Mesodermal cell (in vitro differentiated cells): ENCODE measurements at regions not wholly inside any gene's neighbourhood (a gene's known extent, or its start where the extent isn't known, plus 50 kb on each side); places are given as distances from the start of the nearest gene placed in this dataset.

Experiments
- H3K27ac ChIP-seq: 2 replicates; pipeline ENCODE4 v1.7.0; 2013; ENCODE audit warnings: mild to moderate bottlenecking, low read depth, low read length, moderate library complexity; ENCODE audit not compliant: severe bottlenecking
- H3K36me3 ChIP-seq: 2 replicates; pipeline ENCODE4 v1.7.1; 2013; ENCODE audit warnings: mild to moderate bottlenecking, low read length, moderate library complexity; ENCODE audit not compliant: control insufficient read depth, insufficient read depth
- H3K4me1 ChIP-seq: one replicate; pipeline ENCODE4 v1.7.1; 2013; ENCODE audit warnings: mild to moderate bottlenecking, low read length; ENCODE audit not compliant: insufficient read depth, control insufficient read depth, poor library complexity, severe bottlenecking
- H3K4me3 ChIP-seq: 2 replicates; pipeline ENCODE4 v1.7.0; 2013; ENCODE audit warnings: low read length, control low read depth, mild to moderate bottlenecking; ENCODE audit not compliant: insufficient read depth, poor library complexity, severe bottlenecking; ENCODE audit errors: extremely low read depth
- H3K9me3 ChIP-seq: 2 replicates; pipeline ENCODE4 v1.7.1; 2013; ENCODE audit warnings: mild to moderate bottlenecking, low read length, moderate library complexity; ENCODE audit not compliant: control insufficient read depth
- WGBS, 2 experiments: methylation state at CpG; one replicate each; pipeline ENCODE4 v1.1.5; 2013; ENCODE audit warnings: missing lambda C conversion rate in 2 of 2; ENCODE audit not compliant: insufficient coverage in 2 of 2; 5-methylcytosine and 5-hydroxymethylcytosine counted together

DNA sequence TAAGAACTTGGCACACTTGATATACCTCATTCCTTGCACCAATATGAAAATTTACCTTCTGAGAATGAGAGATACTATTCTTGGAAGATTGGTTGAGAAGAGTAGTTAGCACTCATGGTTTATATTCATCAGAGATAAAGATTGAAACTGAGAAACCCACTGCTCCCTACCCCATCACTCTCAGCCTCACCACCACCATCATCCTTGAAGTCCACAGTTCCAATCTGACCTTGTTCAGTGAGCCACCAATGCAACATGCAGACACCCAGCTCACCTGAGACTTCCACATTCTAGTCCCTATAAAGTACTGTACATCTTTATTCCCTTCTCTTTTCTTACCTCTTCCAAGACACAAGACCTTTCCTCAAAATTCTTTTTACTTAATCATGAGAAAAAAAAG, 869.0 kb downstream of the TRIB2 start:
- H3K27ac ChIP-seq, result no peak overlapping the region
- H3K9me3 ChIP-seq, result no peaks in the 10 kb centered on the region
- peaks cover 6% of the 10 kb centered on the region for H3K4me1 ChIP-seq
- H3K36me3 ChIP-seq, result no peaks in the 10 kb centered on the region
- H3K4me3 ChIP-seq, result no peak overlapping the region

GRCh38 chr2:13596233-13596632, 879.5 kb downstream of the TRIB2 start:
- Histone ChIP-seq H3K4me1 (no peaks in the 10 kb centered on the region), H3K27ac (no peak overlapping the region), H3K4me3 (no peak overlapping the region), H3K36me3 (no peaks in the 10 kb centered on the region), H3K9me3 (no peaks in the 10 kb centered on the region)
- 82 to 100% methylated on average over 3 to 4 of the region's 4 CpGs for WGBS, 2 experiments

- Histone ChIP-seq H3K4me1 (no peaks in the 10 kb centered on the region), H3K36me3 (no peaks in the 10 kb centered on the region), H3K9me3 (no peaks in the 10 kb centered on the region), H3K4me3 (no peak overlapping the region), H3K27ac (no peak overlapping the region)
- WGBS, 2 experiments, result no CpG with 5 or more reads among the region's 2 CpGs
These were observed 880.4 kb downstream of the TRIB2 start for GRCh38 chr2:13597176-13597575.

- H3K27ac ChIP-seq, result no peak overlapping the region
- H3K9me3 ChIP-seq, result no peaks in the 10 kb centered on the region
- no peaks in the 10 kb centered on the region for H3K4me1 ChIP-seq
- no peak overlapping the region for H3K4me3 ChIP-seq
- H3K36me3 ChIP-seq, result no peaks in the 10 kb centered on the region
- 50 to 60% methylated on average over 1 of the region's 2 CpGs for WGBS, 2 experiments
These were observed 884.8 kb downstream of the TRIB2 start for GRCh38 chr2:13601506-13601905.

DNA sequence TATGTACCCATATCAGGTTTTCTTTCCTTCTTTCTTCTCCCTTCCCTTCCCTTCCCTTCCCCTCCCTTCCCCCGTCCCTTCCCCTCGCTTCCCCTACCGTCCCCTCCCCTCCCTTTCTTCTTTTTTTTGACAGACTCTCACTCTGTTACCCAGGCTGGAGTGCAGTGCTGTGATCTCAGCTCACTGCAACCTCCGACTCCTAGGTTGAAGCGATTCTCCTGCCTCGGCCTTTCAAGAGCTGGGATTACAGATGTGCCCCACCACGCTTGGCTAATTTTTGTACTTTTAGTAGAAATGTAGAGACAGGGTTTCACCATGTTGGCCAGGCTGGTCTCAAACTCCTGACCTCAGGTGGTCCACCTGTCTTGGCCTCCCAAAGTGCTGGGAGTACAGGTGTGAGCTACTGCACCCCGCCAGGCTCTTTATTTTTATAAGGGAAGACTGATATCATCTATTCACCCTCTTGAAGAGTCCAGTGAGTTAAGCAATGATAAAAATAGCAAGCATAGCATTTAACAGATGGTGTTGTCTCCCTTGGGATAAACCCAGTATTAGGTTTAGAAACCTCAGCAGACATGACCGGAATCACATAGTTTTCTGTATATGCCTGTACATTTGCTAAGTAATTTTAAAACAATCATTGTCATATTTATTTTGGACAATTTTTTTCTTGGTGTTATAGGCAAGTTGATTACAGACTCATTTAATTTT, 888.4 kb downstream of the TRIB2 start:
- no peaks in the 10 kb centered on the region for H3K9me3 ChIP-seq
- H3K27ac ChIP-seq, result no peak overlapping the region
- 80% methylated on average over 4 of the region's 9 CpGs; no CpG with 5 or more reads in 1 of the 2 experiments for WGBS, 2 experiments
- no peak overlapping the region for H3K4me3 ChIP-seq
- H3K4me1 ChIP-seq, result no peaks in the 10 kb centered on the region
- H3K36me3 ChIP-seq, result no peaks in the 10 kb centered on the region

- 100% methylated on average over 1 of the region's 2 CpGs; no CpG with 5 or more reads in 1 of the 2 experiments for WGBS, 2 experiments
- Histone ChIP-seq H3K9me3 (no peaks in the 10 kb centered on the region), H3K4me3 (no peak overlapping the region), H3K36me3 (no peaks in the 10 kb centered on the region), H3K27ac (no peak overlapping the region), H3K4me1 (no peaks in the 10 kb centered on the region)
These were observed 890.4 kb downstream of the TRIB2 start for GRCh38 chr2:13607139-13607538.

DNA sequence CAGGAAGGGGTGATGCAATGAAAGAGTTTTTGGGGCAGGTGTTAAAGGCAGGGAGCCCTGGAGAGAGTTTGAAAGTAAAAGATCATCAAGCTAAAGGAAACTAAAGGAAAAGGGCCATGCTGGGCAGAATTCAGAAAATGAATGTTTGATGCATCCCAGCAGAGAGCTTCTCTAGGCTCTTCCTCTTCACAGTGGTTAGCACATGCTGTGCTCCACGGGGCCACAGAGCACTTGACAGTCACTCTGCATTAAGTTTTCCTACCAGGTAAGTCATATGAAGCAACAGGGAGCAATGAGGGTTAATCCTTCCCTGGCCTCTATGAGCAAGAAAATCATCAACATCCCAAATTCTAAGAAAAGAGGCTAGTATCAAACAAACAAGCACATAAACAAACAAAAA, 895.2 kb downstream of the TRIB2 start:
- no peaks in the 10 kb centered on the region for H3K36me3 ChIP-seq
- H3K9me3 ChIP-seq, result peaks cover 8% of the 10 kb centered on the region
- H3K4me1 ChIP-seq, result no peaks in the 10 kb centered on the region
- no peak overlapping the region for H3K27ac ChIP-seq
- WGBS, 2 experiments, result 20% methylated on average over 1 of the region's 1 CpG; no CpG with 5 or more reads in 1 of the 2 experiments
- no peak overlapping the region for H3K4me3 ChIP-seq

GRCh38 chr2:13616059-13616458, 899.3 kb downstream of the TRIB2 start:
- no peak overlapping the region for H3K4me3 ChIP-seq
- no peaks in the 10 kb centered on the region for H3K4me1 ChIP-seq
- H3K36me3 ChIP-seq, result no peaks in the 10 kb centered on the region
- peaks cover 8% of the 10 kb centered on the region for H3K9me3 ChIP-seq
- 90 to 95% methylated on average over 6 to 9 of the region's 15 CpGs for WGBS, 2 experiments
- H3K27ac ChIP-seq, result no peak overlapping the region

DNA sequence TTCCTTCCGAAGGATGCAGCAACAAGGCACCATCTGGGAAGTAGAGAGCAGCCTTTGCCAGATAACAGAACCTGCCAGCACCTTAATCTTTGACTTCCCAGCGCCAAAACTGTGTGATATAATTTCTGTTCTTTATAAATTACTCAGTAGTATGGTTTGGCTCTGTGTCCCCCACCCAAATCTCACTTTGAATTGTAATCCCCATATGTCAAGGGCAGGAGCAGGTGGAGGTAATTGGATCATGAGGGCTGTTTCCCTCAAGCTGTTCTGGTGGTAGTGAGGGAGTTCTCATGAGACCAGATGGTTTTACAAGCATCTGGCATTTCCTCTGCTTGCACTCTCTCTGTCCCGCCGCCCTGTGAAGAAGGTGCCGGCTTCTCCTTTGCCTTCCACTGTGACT, 899.9 kb downstream of the TRIB2 start:
- no peak overlapping the region for H3K4me3 ChIP-seq
- H3K27ac ChIP-seq, result no peak overlapping the region
- peaks cover 8% of the 10 kb centered on the region for H3K9me3 ChIP-seq
- H3K36me3 ChIP-seq, result no peaks in the 10 kb centered on the region
- 86 to 93% methylated on average over 3 to 4 of the region's 5 CpGs for WGBS, 2 experiments
- H3K4me1 ChIP-seq, result no peaks in the 10 kb centered on the region

GRCh38 chr2:13628122-13628521, 911.4 kb downstream of the TRIB2 start:
- WGBS, 2 experiments, result no CpG with 5 or more reads among the region's 1 CpG
- Histone ChIP-seq H3K9me3 (no peaks in the 10 kb centered on the region), H3K4me3 (no peak overlapping the region)

GRCh38 chr2:13638181-13638580, 921.4 kb downstream of the TRIB2 start:
- no peak overlapping the region for H3K4me3 ChIP-seq
- WGBS, 2 experiments, result 75 to 76% methylated on average over 2 of the region's 2 CpGs
- H3K27ac ChIP-seq, result no peak overlapping the region
- no peaks in the 10 kb centered on the region for H3K36me3 ChIP-seq
- no peaks in the 10 kb centered on the region for H3K4me1 ChIP-seq
- H3K9me3 ChIP-seq, result peaks cover 10% of the 10 kb centered on the region

More at GRCh38 chr2:13628122-13628521, 911.4 kb downstream of the TRIB2 start:
- Histone ChIP-seq H3K27ac (no peak overlapping the region), H3K4me1 (no peaks in the 10 kb centered on the region), H3K36me3 (no peaks in the 10 kb centered on the region)
